AG04449 (cell line): ENCODE measurements at regions not wholly inside any gene's neighbourhood (a gene's known extent, or its start where the extent isn't known, plus 50 kb on each side); places are given as distances from the start of the nearest gene placed in this dataset.

Source experiments
- CTCF ChIA-PET: fragments of 350-600 bp; formaldehyde crosslinking; extraction: SDS; loops from one replicate; lab custom pipeline; 2021; ENCODE audit warnings: antibody characterized with exemption; lab: Yijun Ruan, JAX
- POLR2A ChIA-PET: fragments of 400-600, 350-600 bp; formaldehyde crosslinking; extraction: SDS; loops from one replicate; lab custom pipeline; 2020; ENCODE audit warnings: antibody characterized with exemption, inconsistent platforms; lab: Yijun Ruan, JAX
- DNase-seq: peaks from one replicate; pipeline ENCODE4 v3.0.0-alpha.2; 2010; ENCODE audit warnings: low read depth, low spot score
- H3K4me3 ChIP-seq: 2 replicates; pipeline ENCODE4 v1.5.1; 2011; ENCODE audit warnings: low read depth, mild to moderate bottlenecking, control low read depth, low read length
- CTCF ChIP-seq: IDR thresholded peaks from one replicate; pipeline ENCODE4 v1.5.1; 2011; ENCODE audit warnings: mild to moderate bottlenecking, moderate library complexity, low read length, control low read depth, inconsistent platforms; ENCODE audit not compliant: insufficient read depth; ENCODE audit errors: missing control alignments

- DNase-seq, result no peak
- POLR2A ChIA-PET, result no interaction called here
- no peak for TF ChIP-seq CTCF
- CTCF ChIA-PET, result no interaction called here
- no peak overlapping the region for H3K4me3 ChIP-seq
Measured at GRCh38 chr12:88424791-88425730, 155.2 kb downstream of the KITLG start.

DNA sequence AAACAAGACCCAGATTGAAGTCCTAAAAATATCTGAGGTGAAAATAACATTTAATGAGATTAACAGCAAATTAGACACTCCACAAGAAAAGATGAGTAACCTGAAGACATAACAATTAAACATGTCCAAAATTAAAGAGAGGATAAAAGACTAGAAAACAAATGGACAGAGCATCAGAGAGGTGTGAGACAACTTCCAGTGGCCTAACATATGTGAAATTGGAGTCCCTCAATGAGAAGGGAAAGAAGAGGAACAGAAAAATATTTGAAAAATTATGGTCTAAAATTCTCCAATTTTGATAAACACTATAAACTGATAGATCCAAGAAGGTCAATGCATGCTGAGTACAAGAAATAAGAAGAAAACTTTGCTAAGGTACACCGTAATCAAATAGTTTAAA is 151.9 kb downstream of the KITLG start:
- no peak for DNase-seq
- ChIA-PET POLR2A (no interaction called here), CTCF (no interaction called here)
- no peak overlapping the region for H3K4me3 ChIP-seq
- no peak for TF ChIP-seq CTCF

GRCh38 chr12:88431246-88431645 is 149.0 kb downstream of the KITLG start:
- no peak overlapping the region for H3K4me3 ChIP-seq
- no peak for DNase-seq
- ChIA-PET POLR2A (no interaction called here), CTCF (interaction anchor here (0.9 to 1.2 kb wide), 2 partner anchors 10 to 135 kb away, joined by 3 to 4 read pairs; no protein-coding TSS in a partner anchor)
- no peak for TF ChIP-seq CTCF

GRCh38 chr12:88432531-88433490 is 147.5 kb downstream of the KITLG start:
- ChIA-PET CTCF (interaction anchor here (0.7 to 1.4 kb wide), 4 partner anchors 10 to 133 kb away, joined by 3 to 5 read pairs (median 3); no protein-coding TSS in a partner anchor), POLR2A (no interaction called here)
- TF ChIP-seq CTCF, result no peak

GRCh38 chr12:88433997-88434703 is 146.1 kb downstream of the KITLG start:
- ChIA-PET POLR2A (no interaction called here), CTCF (interaction anchor here (1.4 kb wide), 1 partner anchor 13 kb away, joined by 5 read pairs; no protein-coding TSS in a partner anchor)
- H3K4me3 ChIP-seq, result no peak overlapping the region
- no peak for TF ChIP-seq CTCF
- no peak for DNase-seq

More at GRCh38 chr12:88432531-88433490, 147.5 kb downstream of the KITLG start:
- no peak for DNase-seq
- no peak overlapping the region for H3K4me3 ChIP-seq
